Stomach (tissue), 8 donors: ENCODE measurements at regions not wholly inside any gene's neighbourhood (a gene's known extent, or its start where the extent isn't known, plus 50 kb on each side); places are given as distances from the start of the nearest gene placed in this dataset.

Source experiments
- DNase-seq, 2 donors: peaks; one replicate each; pipeline versions ENCODE4 v3.0.0 to v3.0.0-alpha.2; 2013 to 2019
- H3K27ac ChIP-seq, 5 donors: fragments of 200-600 bp in 4 of 5; sonication (generic) in 4 of 5; one replicate each; pipeline ENCODE4 v1.5.1; 2013 to 2019; ENCODE audit warnings: mild to moderate bottlenecking in 1 of 5, moderate library complexity in 1 of 5
- H3K27me3 ChIP-seq, 3 donors: fragments of 200-600 bp; sonication (generic); one replicate each; pipeline ENCODE4 v1.5.1; 2017 to 2019; ENCODE audit warnings: mixed run types in 1 of 3
- H3K36me3 ChIP-seq, 4 donors: fragments of 200-600 bp; sonication (generic); 1 replicate in 3 of 4; 2 replicates in 1 of 4; pipeline ENCODE4 v1.5.1; 2016 to 2019
- H3K4me1 ChIP-seq, 4 donors: fragments of 200-600 bp; sonication (generic); one replicate each; pipeline ENCODE4 v1.5.1; 2016 to 2019
- H3K4me3 ChIP-seq, 4 donors: fragments of 200-600 bp; sonication (generic) in 3 of 4; one replicate each; pipeline ENCODE4 v1.5.1; 2016 to 2019; ENCODE audit warnings: mild to moderate bottlenecking in 1 of 4
- H3K9me3 ChIP-seq, 4 donors: fragments of 200-600 bp; sonication (generic); one replicate each; pipeline ENCODE4 v1.5.1; 2016 to 2019
- CTCF ChIP-seq, 7 experiments: fragments of 450-650 bp in 4 of 7; fragments of 200-600 bp in 3 of 7; sonication (generic) in 3 of 7; IDR thresholded peaks; one replicate each; pipeline ENCODE4 v1.5.1; 2016 to 2019; ENCODE audit warnings: antibody characterized with exemption in 7 of 7, control low read depth in 2 of 7, mild to moderate bottlenecking in 1 of 7
- EP300 ChIP-seq: sonication (generic); formaldehyde crosslinking; IDR thresholded peaks from one replicate; pipeline ENCODE4 v1.6.1; 2017; ENCODE audit warnings: antibody characterized with exemption
- POLR2A ChIP-seq, 4 donors: fragments of 450-650 bp; IDR thresholded peaks; one replicate each; pipeline ENCODE4 v1.6.1; 2016; ENCODE audit warnings: antibody characterized with exemption in 4 of 4, control low read depth in 2 of 4, mild to moderate bottlenecking in 1 of 4, moderate library complexity in 1 of 4
- POLR2AphosphoS5 ChIP-seq, 3 donors: sonication (generic); formaldehyde crosslinking; IDR thresholded peaks; one replicate each; pipeline ENCODE4 v1.6.1; 2016; ENCODE audit warnings: antibody characterized with exemption in 3 of 3
- WGBS, 5 donors: extraction: QIAGEN DNeasy Blood & Tissue Kit in 3 of 5; methylation state at CpG; one replicate each; pipeline versions ENCODE4 v1.1.5 to v1.1.7; 2013 to 2018; 5-methylcytosine and 5-hydroxymethylcytosine counted together
- intact Hi-C: fragments of 100-400 bp; cut with DNase I; formaldehyde crosslinking; loops from one replicate; pipeline ENCODE4 v1.15.1; 2023; ENCODE audit warnings: low total_unique reads
- donor health status: healthy with polysubstance abuse.
- donor health status: Bipolar disorder and iron deficiency.
- donor health status: healthy.

GRCh38 chr4:57981123-57981522 lies 870.9 kb upstream of the IGFBP7 start:
- no peak overlapping the region for H3K27ac ChIP-seq
- no peaks in the 10 kb centered on the region for H3K9me3 ChIP-seq
- no peaks in the 10 kb centered on the region for H3K36me3 ChIP-seq
- H3K4me1 ChIP-seq, result no peaks in the 10 kb centered on the region
- no peaks in the 10 kb centered on the region for H3K27me3 ChIP-seq
- H3K4me3 ChIP-seq, result no peak overlapping the region
- intact Hi-C loops, result no loop called here
- DNase-seq, result no peak
- 59 to 76% (median 64%) methylated on average over 5 of the region's 5 CpGs for WGBS, 5 donors
- no peak for TF ChIP-seq POLR2AphosphoS5 (IDR thresholded peaks at IDR 0.05)
- TF ChIP-seq CTCF (IDR thresholded peaks at IDR 0.05), result no peak
- TF ChIP-seq EP300, result no peak
- no peak for TF ChIP-seq POLR2A (IDR thresholded peaks at IDR 0.05)

- no peak overlapping the region for H3K4me3 ChIP-seq
- DNase-seq, result no peak
- H3K27ac ChIP-seq, result no peak overlapping the region
- no peaks in the 10 kb centered on the region for H3K36me3 ChIP-seq
- intact Hi-C loops, result no loop called here
- H3K4me1 ChIP-seq, result no peaks in the 10 kb centered on the region
- no peaks in the 10 kb centered on the region for H3K27me3 ChIP-seq
- no peak for TF ChIP-seq CTCF (IDR thresholded peaks at IDR 0.05)
- no peak for TF ChIP-seq POLR2A (IDR thresholded peaks at IDR 0.05)
- TF ChIP-seq POLR2AphosphoS5 (IDR thresholded peaks at IDR 0.05), result no peak
- H3K9me3 ChIP-seq, result no peaks in the 10 kb centered on the region
- WGBS, 5 donors, result 79 to 84% (median 82%) methylated on average over 4 of the region's 4 CpGs
Measured at GRCh38 chr4:57974821-57975220, 864.6 kb upstream of the IGFBP7 start.

- WGBS, 5 donors, result 59 to 78% (median 71%) methylated on average over 1 of the region's 1 CpG
- DNase-seq, result no peak
- H3K27me3 ChIP-seq, result no peaks in the 10 kb centered on the region
- H3K4me1 ChIP-seq, result no peaks in the 10 kb centered on the region
- intact Hi-C loops, result no loop called here
- no peak overlapping the region for H3K4me3 ChIP-seq
- no peak overlapping the region for H3K27ac ChIP-seq
- H3K36me3 ChIP-seq, result no peaks in the 10 kb centered on the region
- TF ChIP-seq EP300 (no peak), CTCF (IDR thresholded peaks at IDR 0.05) (no peak), POLR2A (IDR thresholded peaks at IDR 0.05) (no peak), POLR2AphosphoS5 (IDR thresholded peaks at IDR 0.05) (no peak)
- H3K9me3 ChIP-seq, result no peaks in the 10 kb centered on the region
Measured at GRCh38 chr4:57973819-57974218, 863.6 kb upstream of the IGFBP7 start.

GRCh38 chr4:57971261-57971660 lies 861.1 kb upstream of the IGFBP7 start:
- Histone ChIP-seq H3K36me3 (no peaks in the 10 kb centered on the region), H3K9me3 (peaks cover 0 to 19% (median 16%) of the 10 kb centered on the region in 4 donors), H3K27me3 (no peaks in the 10 kb centered on the region), H3K4me3 (no peak overlapping the region), H3K27ac (no peak overlapping the region), H3K4me1 (no peaks in the 10 kb centered on the region)
- TF ChIP-seq POLR2A (IDR thresholded peaks at IDR 0.05) (no peak), CTCF (IDR thresholded peaks at IDR 0.05) (no peak), POLR2AphosphoS5 (IDR thresholded peaks at IDR 0.05) (no peak), EP300 (no peak)
- DNase-seq, result no peak
- intact Hi-C loops, result no loop called here
